ENCODE measurements at regions not wholly inside any gene's neighbourhood (a gene's known extent, or its start where the extent isn't known, plus 50 kb on each side); places are given as distances from the start of the nearest gene placed in this dataset.

- no peak for TF ChIP-seq REST (IDR thresholded peaks at IDR 0.05; ENCODE audit: unreplicated experiment)
- TF ChIP-seq NANOG (IDR thresholded peaks at IDR 0.05; ENCODE audit: borderline replicate concordance), result no peak
- TF ChIP-seq CTCF (conservative IDR thresholded peaks at IDR 0.05; ENCODE audit: low read depth in 2 of 2), result no peak
Measured at GRCh38 chr6:125586605-125587004, 162.8 kb upstream of the HEY2 start (continued).

- no peak for DNase-seq (ENCODE audit: low spot score)
- ATAC-seq, result no peak
- Mint-ChIP-seq H3K4me1 (peaks cover 37% of the 10 kb centered on the region), H3K27me3 (ENCODE audit: insufficient read depth, low read depth, poor library complexity) (peaks cover 1% of the 10 kb centered on the region), H3K9me3 (no peaks in the 10 kb centered on the region), H3K4me3 (no peak overlapping the region), H3K36me3 (ENCODE audit: low read depth) (no peaks in the 10 kb centered on the region), H3K27ac (no peak overlapping the region)
- Histone ChIP-seq H3K4me2 (no peak overlapping the region), H3K27me3 (ENCODE audit: insufficient read depth) (no peaks in the 10 kb centered on the region), H3K9me2 (ENCODE audit: insufficient read depth) (no peaks in the 10 kb centered on the region), H3F3A (replicated peaks; ENCODE audit: low read depth) (no peaks in the 10 kb centered on the region), H4K20me1 (replicated peaks; ENCODE audit: insufficient read depth) (no peaks in the 10 kb centered on the region), H3K27ac (ENCODE audit: low read depth) (no peak overlapping the region), H3K79me2 (replicated peaks; ENCODE audit: insufficient read depth) (no peaks in the 10 kb centered on the region), H3K36me3 (ENCODE audit: insufficient read depth) (no peaks in the 10 kb centered on the region), H2AFZ (no peak overlapping the region), H3K4me1 (ENCODE audit: insufficient read depth) (peaks cover 12% of the 10 kb centered on the region), H3K4me3 (no peak overlapping the region)
- no peak for TF ChIP-seq STAT1 (IDR thresholded peaks at IDR 0.05; ENCODE audit: unreplicated experiment)
- TF ChIP-seq JUNB (IDR thresholded peaks at IDR 0.05; ENCODE audit: unreplicated experiment), result no peak
- TF ChIP-seq POLR2AphosphoS5 (IDR thresholded peaks at IDR 0.05; ENCODE audit: low read depth), result no peak
- no peak for TF ChIP-seq ZNF462 (CRISPR knock-in tag; IDR thresholded peaks at IDR 0.05)
- no peak for TF ChIP-seq REST (IDR thresholded peaks at IDR 0.05; ENCODE audit: unreplicated experiment)
- no peak for TF ChIP-seq CREB1 (CRISPR knock-in tag; IDR thresholded peaks at IDR 0.05; ENCODE audit: low read depth)
Measured at GRCh38 chr6:125587666-125588632, 161.5 kb upstream of the HEY2 start.

Measured in GM23338 (cell line).